PC-9 (cell line): ENCODE measurements at regions not wholly inside any gene's neighbourhood (a gene's known extent, or its start where the extent isn't known, plus 50 kb on each side); places are given as distances from the start of the nearest gene placed in this dataset.

ENCODE experiments used
- CTCF ChIP-seq: fragments of 200-600 bp; sonication (generic); conservative IDR thresholded peaks from 2 replicates; pipeline ENCODE4 v1.6.1; 2017; ENCODE audit warnings: mixed run types, antibody characterized with exemption, mild to moderate bottlenecking, moderate library complexity
- EZH2 ChIP-seq: fragments of 200-600 bp; sonication (generic); IDR thresholded peaks from 2 replicates; pipeline ENCODE4 v1.8.0; 2017; ENCODE audit warnings: antibody characterized with exemption, low read depth

GRCh38 chr13:103354171-103354570 is 288.0 kb upstream of the SLC10A2 start:
- TF ChIP-seq EZH2, result no peak
- no peak for TF ChIP-seq CTCF
